IMR-90 (cell line): ENCODE measurements at regions not wholly inside any gene's neighbourhood (a gene's known extent, or its start where the extent isn't known, plus 50 kb on each side); places are given as distances from the start of the nearest gene placed in this dataset.
A peak's percentile ranks its signal among the peaks of the same experiment; 100 is the strongest.

ENCODE experiments used
- ATAC-seq: fragments of 200-7000 bp; cut with Tn5 transposase; 2 replicates; pipeline ENCODE4 v1.9.1; 2020; ENCODE audit warnings: low read depth, mild to moderate bottlenecking, moderate library complexity
- BruUV-seq: library from RNA; stranded (reverse); fragments of 400-500 nt; replicated peaks from 2 replicates; lab custom pipeline; 2021; lab: Mats Ljungman, UMichigan
- CTCF ChIA-PET: fragments of 300-600 bp; formaldehyde crosslinking; extraction: SDS; loops from one replicate; lab custom pipeline; 2021; ENCODE audit warnings: antibody characterized with exemption; lab: Yijun Ruan, JAX
- POLR2A ChIA-PET: fragments of 300-600 bp; sonication (Branson Sonifier 250); formaldehyde crosslinking; loops from one replicate; lab custom pipeline; 2022; ENCODE audit warnings: antibody characterized with exemption; ENCODE audit not compliant: unreplicated experiment; lab: Charles Lee
- DNase-seq: peaks from one replicate; pipeline ENCODE4 v3.0.0; 2013
- H2AFZ ChIP-seq: replicated peaks from 2 replicates; pipeline ENCODE3; 2013; ENCODE audit warnings: low read length, mild to moderate bottlenecking; ENCODE audit not compliant: poor library complexity
- H2AK5ac ChIP-seq: 2 replicates; pipeline ENCODE4 v1.6.1; 2013; ENCODE audit warnings: low read depth, low read length, inconsistent platforms
- H2AK9ac ChIP-seq: replicated peaks from 2 replicates; pipeline ENCODE3; 2013; ENCODE audit warnings: mild to moderate bottlenecking, low read depth, low read length, moderate library complexity; ENCODE audit not compliant: poor library complexity
- H2BK120ac ChIP-seq: 2 replicates; pipeline ENCODE4 v1.6.1; 2013; ENCODE audit warnings: low read depth, low read length, inconsistent platforms
- H2BK15ac ChIP-seq: 3 replicates; pipeline ENCODE4 v1.6.1; 2013; ENCODE audit warnings: low read depth, low read length, inconsistent platforms
- H2BK20ac ChIP-seq: 2 replicates; pipeline ENCODE4 v1.6.1; 2013; ENCODE audit warnings: low read depth, mild to moderate bottlenecking, inconsistent platforms, low read length, moderate library complexity
- H2BK5ac ChIP-seq: 2 replicates; pipeline ENCODE4 v1.6.1; 2013; ENCODE audit warnings: mild to moderate bottlenecking, low read depth, low read length, inconsistent platforms; ENCODE audit not compliant: poor library complexity, severe bottlenecking
- H3K14ac ChIP-seq: replicated peaks from 2 replicates; pipeline ENCODE4 v1.6.1; 2013; ENCODE audit warnings: low read depth, low read length, inconsistent platforms
- H3K18ac ChIP-seq: 2 replicates; pipeline ENCODE4 v1.6.1; 2013; ENCODE audit warnings: low read depth, low read length, control low read depth
- H3K23ac ChIP-seq: 2 replicates; pipeline ENCODE4 v1.6.1; 2013; ENCODE audit warnings: low read depth, low read length, inconsistent platforms
- H3K27ac ChIP-seq: 2 replicates; pipeline ENCODE4 v1.5.1; 2013; ENCODE audit warnings: mild to moderate bottlenecking, control low read depth, low read length; ENCODE audit not compliant: insufficient read depth
- H3K27me3 ChIP-seq: 2 replicates; pipeline ENCODE4 v1.6.1; 2013; ENCODE audit warnings: low read length; ENCODE audit not compliant: control insufficient read depth, insufficient read depth
- H3K36me3 ChIP-seq: 2 replicates; pipeline ENCODE4 v1.6.1; 2013; ENCODE audit warnings: low read length, mixed read lengths; ENCODE audit not compliant: control insufficient read depth, insufficient read depth
- H3K4ac ChIP-seq: 2 replicates; pipeline ENCODE4 v1.6.1; 2013; ENCODE audit warnings: low read depth, low read length, inconsistent platforms
- H3K4me1 ChIP-seq: 2 replicates; pipeline ENCODE4 v1.6.1; 2013; ENCODE audit warnings: low read length, mixed read lengths; ENCODE audit not compliant: control insufficient read depth, insufficient read depth
- H3K4me2 ChIP-seq: 2 replicates; pipeline ENCODE4 v1.6.1; 2013; ENCODE audit warnings: low read depth, mild to moderate bottlenecking, control low read depth, low read length, moderate library complexity
- H3K4me3 ChIP-seq: 2 replicates; pipeline ENCODE4 v1.5.1; 2013; ENCODE audit warnings: low read depth, mild to moderate bottlenecking, control low read depth, low read length, moderate library complexity; ENCODE audit not compliant: insufficient read depth
- H3K56ac ChIP-seq: 2 replicates; pipeline ENCODE4 v1.6.1; 2013; ENCODE audit warnings: low read length, inconsistent platforms; ENCODE audit not compliant: insufficient read depth; ENCODE audit errors: extremely low read depth
- H3K79me1 ChIP-seq, 2 experiments: 2 replicates each; pipeline ENCODE4 v1.6.1; 2013; ENCODE audit warnings: low read length in 2 of 2, inconsistent platforms in 1 of 2, low read depth in 1 of 2
- H3K9ac ChIP-seq: 2 replicates; pipeline ENCODE4 v1.6.1; 2013; ENCODE audit warnings: low read depth, low read length, control low read depth
- H3K9me1 ChIP-seq: 2 replicates; pipeline ENCODE4 v1.6.1; 2013; ENCODE audit warnings: low read length, inconsistent platforms; ENCODE audit not compliant: insufficient read depth
- H3K9me3 ChIP-seq: 2 replicates; pipeline ENCODE4 v1.6.1; 2013; ENCODE audit warnings: low read length; ENCODE audit not compliant: control insufficient read depth, insufficient read depth
- H4K20me1 ChIP-seq: 2 replicates; pipeline ENCODE4 v1.6.1; 2013; ENCODE audit warnings: low read length, inconsistent platforms; ENCODE audit not compliant: insufficient read depth
- H4K5ac ChIP-seq: 2 replicates; pipeline ENCODE4 v1.6.1; 2013; ENCODE audit warnings: mild to moderate bottlenecking, low read depth, low read length, control low read depth
- H4K8ac ChIP-seq, 2 experiments: 2 replicates each; pipeline ENCODE4 v1.6.1; 2013; ENCODE audit warnings: low read depth in 2 of 2, low read length in 2 of 2, control low read depth in 1 of 2, inconsistent platforms in 1 of 2
- H4K91ac ChIP-seq: 2 replicates; pipeline ENCODE4 v1.6.1; 2013; ENCODE audit warnings: low read depth, low read length, inconsistent platforms; ENCODE audit not compliant: insufficient read depth
- RFX5 ChIP-seq: IDR thresholded peaks from 2 replicates; pipeline ENCODE4 v1.8.0; 2012; ENCODE audit warnings: low read depth, mild to moderate bottlenecking, low read length, moderate library complexity
- SMC3 ChIP-seq: fragments of 150-350 bp; IDR thresholded peaks from 2 replicates; pipeline ENCODE4 v1.6.1; 2016; ENCODE audit warnings: low read depth, mild to moderate bottlenecking, antibody characterized with exemption, low read length, moderate library complexity
- WGBS, 2 experiments: methylation state at CpG; one replicate each; pipeline versions ENCODE4 v1.1.5 to v1.1.7; 2013; ENCODE audit warnings: missing lambda C conversion rate in 2 of 2; ENCODE audit not compliant: insufficient read length in 1 of 2; ENCODE audit errors: extremely low coverage in 2 of 2; 5-methylcytosine and 5-hydroxymethylcytosine counted together
- dilution Hi-C: fragments of 300-500 bp; cut with HindIII; formaldehyde crosslinking; loops from one replicate; pipeline ENCODE4 v1.14.3; 2018; ENCODE audit warnings: low sequenced_read_pairs; ENCODE audit not compliant: unreplicated experiment
- in situ Hi-C: fragments of 300-500 bp; cut with MboI; formaldehyde crosslinking; loops from 3 replicates; pipeline ENCODE4 v1.14.3; 2019; ENCODE audit warnings: low sequenced_read_pairs, inconsistent platforms, mixed read lengths
- intact Hi-C: fragments of 100-400 bp; cut with micrococcal nuclease; formaldehyde crosslinking; loops from 2 replicates; pipeline ENCODE4 v1.10.0; 2022

GRCh38 chr12:127170226-127171180 is 1096.5 kb upstream of the TMEM132C start:
- Histone ChIP-seq H3K23ac (no peak overlapping the region), H3K9me1 (no peaks in the 10 kb centered on the region), H3K9me3 (peaks cover 10% of the 10 kb centered on the region), H3K9ac (no peak overlapping the region), H3K4me1 (peaks cover 9% of the 10 kb centered on the region), H2BK5ac (no peak overlapping the region), H4K91ac (no peak overlapping the region), H3K79me1 (no peaks in the 10 kb centered on the region), H2BK15ac (no peak overlapping the region), H2BK120ac (no peak overlapping the region), H2AK9ac (no peak overlapping the region), H2BK20ac (no peak overlapping the region), H3K14ac (no peak overlapping the region), H3K4ac (no peak overlapping the region), H3K4me3 (no peak overlapping the region), H2AK5ac (no peak overlapping the region), H3K56ac (no peak overlapping the region), H3K36me3 (no peaks in the 10 kb centered on the region), H3K27me3 (no peaks in the 10 kb centered on the region), H3K18ac (peak overlapping the region; percentile 72), H4K5ac (0 out of 2 replicates have a peak overlapping the region, but pooled peaks have one; percentile 43), H4K8ac (no peak overlapping the region), H4K20me1 (no peaks in the 10 kb centered on the region), H2AFZ (no peak overlapping the region), H3K4me2 (no peak overlapping the region; the same call in 1 of the 2 replicates), H3K27ac (no peak overlapping the region)
- intact Hi-C loops = no loop called here
- dilution Hi-C loops = no loop called here
- POLR2A ChIA-PET = no interaction called here
- no TSS peak for BruUV-seq
- DNase-seq (peak; percentile 17), ATAC-seq (no peak)
- TF ChIP-seq RFX5 (peak; percentile 51; the same call in 1 of the 2 replicates), SMC3 (no peak)
- in situ Hi-C loops = no loop called here
- CTCF ChIA-PET = no interaction called here
- WGBS, 2 experiments = 20% methylated on average over 4 of the region's 7 CpGs; no CpG with 5 or more reads in 1 of the 2 experiments
